Smooth muscle cell (in vitro differentiated cells): ENCODE measurements at regions not wholly inside any gene's neighbourhood (a gene's known extent, or its start where the extent isn't known, plus 50 kb on each side); places are given as distances from the start of the nearest gene placed in this dataset.

ENCODE experiments used
- DNase-seq: peaks from one replicate; lab custom pipeline; 2025; ENCODE audit not compliant: unreplicated experiment; lab: John Stamatoyannopoulos, UW
- H2AFZ ChIP-seq: fragments of 200-600 bp; sonication (generic); 2 replicates; pipeline ENCODE4 v1.6.0; 2016; ENCODE audit warnings: antibody characterized with exemption, low read depth, mild to moderate bottlenecking
- H3F3A ChIP-seq: fragments of 200-600 bp; sonication (generic); 2 replicates; pipeline ENCODE4 v1.6.0; 2017; ENCODE audit warnings: antibody characterized with exemption, low read depth
- H3K27ac ChIP-seq: fragments of 200-600 bp; sonication (generic); 2 replicates; pipeline ENCODE4 v1.5.1; 2016; ENCODE audit warnings: low read depth, mild to moderate bottlenecking
- H3K27me3 ChIP-seq: fragments of 200-600 bp; sonication (generic); 2 replicates; pipeline ENCODE4 v1.6.1; 2016; ENCODE audit warnings: low read depth, mild to moderate bottlenecking
- H3K36me3 ChIP-seq: fragments of 200-600 bp; sonication (generic); 2 replicates; pipeline ENCODE4 v1.5.1; 2016; ENCODE audit warnings: low read depth
- H3K4me1 ChIP-seq: fragments of 200-600 bp; sonication (generic); 2 replicates; pipeline ENCODE4 v1.5.1; 2016; ENCODE audit warnings: low read depth
- H3K4me2 ChIP-seq: fragments of 200-600 bp; sonication (generic); 2 replicates; pipeline ENCODE4 v1.6.0; 2016; ENCODE audit warnings: mild to moderate bottlenecking
- H3K4me3 ChIP-seq: fragments of 200-600 bp; sonication (generic); 2 replicates; pipeline ENCODE4 v1.5.1; 2016; ENCODE audit warnings: mild to moderate bottlenecking
- H3K79me2 ChIP-seq: fragments of 200-600 bp; sonication (generic); 2 replicates; pipeline ENCODE4 v1.6.0; 2016; ENCODE audit warnings: low read depth, mild to moderate bottlenecking
- H3K9ac ChIP-seq: fragments of 200-600 bp; sonication (generic); 2 replicates; pipeline ENCODE4 v1.6.0; 2016; ENCODE audit warnings: low read depth
- H3K9me3 ChIP-seq: fragments of 200-600 bp; sonication (generic); replicated peaks from 2 replicates; pipeline ENCODE4 v1.5.1; 2016; ENCODE audit warnings: low read depth
- H4K20me1 ChIP-seq: fragments of 200-600 bp; sonication (generic); 2 replicates; pipeline ENCODE4 v1.6.0; 2016; ENCODE audit warnings: low read depth
- WGBS: methylation state at CpG from one replicate; pipeline ENCODE4 v1.1.7; 2016; ENCODE audit warnings: low lambda C conversion rate; 5-methylcytosine and 5-hydroxymethylcytosine counted together
- TF ChIP-seq, protein P1 (sequence below): fragments of 200-600 bp; sonication (generic); IDR thresholded peaks from 2 replicates; pipeline ENCODE4 v1.5.1; 2017; ENCODE audit warnings: borderline replicate concordance, mild to moderate bottlenecking, antibody characterized with exemption; ENCODE audit not compliant: insufficient read depth, poor library complexity, severe bottlenecking

DNA sequence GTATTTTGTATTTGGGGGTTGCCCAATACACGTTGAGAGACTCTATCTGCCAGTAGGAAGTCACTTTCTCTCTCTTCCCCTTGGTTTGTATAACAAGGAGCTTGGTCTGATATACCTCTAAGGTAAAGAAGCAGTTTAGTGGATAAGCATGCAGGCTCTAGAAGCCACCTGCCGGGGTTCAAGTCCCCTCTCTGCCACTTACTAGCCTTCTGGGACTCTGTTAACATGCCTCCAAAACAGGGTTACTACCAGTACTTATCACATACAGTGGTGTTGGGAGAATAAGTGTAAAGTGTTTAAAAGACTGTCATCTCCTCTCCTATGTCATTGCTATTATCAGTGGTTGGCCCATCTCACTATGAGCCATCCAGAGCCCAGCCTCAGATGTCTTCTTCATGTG lies 156.1 kb upstream of the HS3ST3A1 start:
- no peaks in the 10 kb centered on the region for H4K20me1 ChIP-seq
- TF ChIP-seq, protein P1, sequence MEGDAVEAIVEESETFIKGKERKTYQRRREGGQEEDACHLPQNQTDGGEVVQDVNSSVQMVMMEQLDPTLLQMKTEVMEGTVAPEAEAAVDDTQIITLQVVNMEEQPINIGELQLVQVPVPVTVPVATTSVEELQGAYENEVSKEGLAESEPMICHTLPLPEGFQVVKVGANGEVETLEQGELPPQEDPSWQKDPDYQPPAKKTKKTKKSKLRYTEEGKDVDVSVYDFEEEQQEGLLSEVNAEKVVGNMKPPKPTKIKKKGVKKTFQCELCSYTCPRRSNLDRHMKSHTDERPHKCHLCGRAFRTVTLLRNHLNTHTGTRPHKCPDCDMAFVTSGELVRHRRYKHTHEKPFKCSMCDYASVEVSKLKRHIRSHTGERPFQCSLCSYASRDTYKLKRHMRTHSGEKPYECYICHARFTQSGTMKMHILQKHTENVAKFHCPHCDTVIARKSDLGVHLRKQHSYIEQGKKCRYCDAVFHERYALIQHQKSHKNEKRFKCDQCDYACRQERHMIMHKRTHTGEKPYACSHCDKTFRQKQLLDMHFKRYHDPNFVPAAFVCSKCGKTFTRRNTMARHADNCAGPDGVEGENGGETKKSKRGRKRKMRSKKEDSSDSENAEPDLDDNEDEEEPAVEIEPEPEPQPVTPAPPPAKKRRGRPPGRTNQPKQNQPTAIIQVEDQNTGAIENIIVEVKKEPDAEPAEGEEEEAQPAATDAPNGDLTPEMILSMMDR, result no peak
- H3K4me1 ChIP-seq, result no peaks in the 10 kb centered on the region
- no peaks in the 10 kb centered on the region for H3K9me3 ChIP-seq
- 77% methylated on average over 2 of the region's 2 CpGs for WGBS
- no peak overlapping the region for H3K27ac ChIP-seq
- H3K4me3 ChIP-seq, result no peak overlapping the region
- no peak overlapping the region for H3K9ac ChIP-seq
- H3K27me3 ChIP-seq, result no peaks in the 10 kb centered on the region
- DNase-seq, result no peak
- H3F3A ChIP-seq, result no peaks in the 10 kb centered on the region
- no peak overlapping the region for H3K4me2 ChIP-seq
- no peaks in the 10 kb centered on the region for H3K36me3 ChIP-seq
- H2AFZ ChIP-seq, result no peak overlapping the region
- H3K79me2 ChIP-seq, result no peaks in the 10 kb centered on the region

DNA sequence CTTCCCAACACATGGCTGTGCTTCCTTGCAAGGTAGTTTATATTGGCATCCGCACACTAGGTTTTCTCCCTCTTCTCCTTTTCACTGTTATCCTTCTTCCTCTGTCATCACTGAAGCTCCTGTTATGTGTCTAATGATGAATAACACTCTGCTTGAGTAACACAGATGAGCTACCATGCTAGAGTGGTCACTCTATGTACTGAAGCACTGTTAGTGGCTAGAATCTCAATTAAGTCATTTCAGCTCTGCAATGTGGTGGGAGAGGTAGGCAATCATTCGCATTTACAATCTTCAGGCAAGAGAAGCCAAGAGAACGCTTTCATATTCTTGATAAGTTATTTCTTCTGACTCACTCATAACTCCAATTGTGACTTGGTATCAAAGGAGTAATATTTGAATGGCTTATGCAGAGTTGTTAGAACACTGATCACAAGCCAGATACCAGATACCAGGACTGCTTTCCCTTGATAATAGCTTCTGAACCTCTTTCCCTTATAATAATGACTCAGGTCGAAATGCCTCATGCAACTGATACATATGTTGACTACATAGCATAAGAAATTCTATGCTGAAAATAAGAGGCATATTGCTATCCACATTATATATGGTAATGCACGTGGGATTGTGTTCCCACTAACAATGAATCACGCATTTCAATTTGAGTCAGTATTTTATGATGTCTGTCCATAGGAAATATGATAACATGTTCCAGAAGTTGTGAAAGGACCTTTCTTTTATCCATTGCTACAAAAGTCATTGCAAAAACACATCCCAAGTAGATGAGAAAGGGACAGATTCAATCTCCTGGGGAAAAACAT lies 158.0 kb upstream of the HS3ST3A1 start:
- Histone ChIP-seq H3K4me2 (no peak overlapping the region), H4K20me1 (no peaks in the 10 kb centered on the region), H3K27me3 (no peaks in the 10 kb centered on the region), H3K9me3 (no peaks in the 10 kb centered on the region), H3F3A (no peaks in the 10 kb centered on the region), H3K79me2 (no peaks in the 10 kb centered on the region), H2AFZ (no peak overlapping the region), H3K27ac (no peak overlapping the region), H3K4me1 (no peaks in the 10 kb centered on the region), H3K9ac (no peak overlapping the region), H3K36me3 (no peaks in the 10 kb centered on the region), H3K4me3 (no peak overlapping the region)
- DNase-seq, result no peak
- TF ChIP-seq, protein P1, result no peak
- 91% methylated on average over 6 of the region's 6 CpGs for WGBS

GRCh38 chr17:13761038-13761603 lies 159.4 kb upstream of the HS3ST3A1 start:
- Histone ChIP-seq H3K4me2 (no peak overlapping the region), H4K20me1 (no peaks in the 10 kb centered on the region), H3K36me3 (no peaks in the 10 kb centered on the region), H3K27ac (no peak overlapping the region), H3K9me3 (no peaks in the 10 kb centered on the region), H3K4me3 (no peak overlapping the region), H3K4me1 (no peaks in the 10 kb centered on the region), H3K27me3 (peaks cover under 1% of the 10 kb centered on the region), H2AFZ (no peak overlapping the region), H3K9ac (no peak overlapping the region), H3F3A (no peaks in the 10 kb centered on the region), H3K79me2 (no peaks in the 10 kb centered on the region)
- DNase-seq, result no peak
- TF ChIP-seq, protein P1, result no peak
- 92% methylated on average over 2 of the region's 2 CpGs for WGBS
